ENCODE measurements at regions not wholly inside any gene's neighbourhood (a gene's known extent, or its start where the extent isn't known, plus 50 kb on each side); places are given as distances from the start of the nearest gene placed in this dataset.
A peak's percentile ranks its signal among the peaks of the same experiment; 100 is the strongest.
"Not testable (repeated sequence)": the region's sequence is repeated elsewhere in the genome, so short reads cannot be mapped to it uniquely, and the experiment has no call there.

- peak; percentile 7 for DNase-seq (ENCODE audit: low spot score)
Observed at GRCh38 chr5:158261674-158262367, 402.9 kb upstream of the CLINT1 start.

GRCh38 chr5:158256096-158256495 lies 397.2 kb upstream of the CLINT1 start:
- DNase-seq (ENCODE audit: low spot score): no peak

- DNase-seq (ENCODE audit: low spot score): no peak
Observed at GRCh38 chr5:158255609-158256008, 396.7 kb upstream of the CLINT1 start.

GRCh38 chr5:158246661-158247060 lies 387.7 kb upstream of the CLINT1 start:
- no peak for DNase-seq (ENCODE audit: low spot score)

- no peak for DNase-seq (ENCODE audit: low spot score)
Observed at GRCh38 chr5:158245513-158245912, 386.6 kb upstream of the CLINT1 start.

GRCh38 chr5:158244882-158245281 lies 385.9 kb upstream of the CLINT1 start:
- DNase-seq (ENCODE audit: low spot score): no peak

- DNase-seq (ENCODE audit: low spot score): no peak
Observed at GRCh38 chr5:158236511-158237335, 377.8 kb upstream of the CLINT1 start.

GRCh38 chr5:158235159-158235547 lies 376.2 kb upstream of the CLINT1 start:
- DNase-seq (ENCODE audit: low spot score): no peak

GRCh38 chr5:158234323-158235158 lies 375.6 kb upstream of the CLINT1 start:
- DNase-seq (ENCODE audit: low spot score): peak; percentile 36

- no peak for DNase-seq (ENCODE audit: low spot score)
Observed at GRCh38 chr5:158233735-158234322, 374.9 kb upstream of the CLINT1 start.

GRCh38 chr5:158227314-158227713 lies 368.4 kb upstream of the CLINT1 start:
- DNase-seq (ENCODE audit: low spot score): not testable (repeated sequence)

- DNase-seq (ENCODE audit: low spot score): no peak
Observed at GRCh38 chr5:158226496-158226895, 367.6 kb upstream of the CLINT1 start.

- no peak for DNase-seq (ENCODE audit: low spot score)
Observed at GRCh38 chr5:158224253-158224652, 365.3 kb upstream of the CLINT1 start.

- no peak for DNase-seq (ENCODE audit: low spot score)
Observed at GRCh38 chr5:158223054-158223600, 364.2 kb upstream of the CLINT1 start.

- DNase-seq (ENCODE audit: low spot score): no peak
Observed at GRCh38 chr5:158212917-158213316, 354.0 kb upstream of the CLINT1 start.

- DNase-seq (ENCODE audit: low spot score): no peak
Observed at GRCh38 chr5:158212237-158212636, 353.3 kb upstream of the CLINT1 start.

- no peak for DNase-seq (ENCODE audit: low spot score)
Observed at GRCh38 chr5:158209219-158209908, 350.4 kb upstream of the CLINT1 start.

GRCh38 chr5:158207733-158208132 lies 348.8 kb upstream of the CLINT1 start:
- no peak for DNase-seq (ENCODE audit: low spot score)

- no peak for DNase-seq (ENCODE audit: low spot score)
Observed at GRCh38 chr5:158205992-158206391, 347.0 kb upstream of the CLINT1 start.

GRCh38 chr5:158203261-158203660 lies 344.3 kb upstream of the CLINT1 start:
- no peak for DNase-seq (ENCODE audit: low spot score)

GRCh38 chr5:158202801-158203200 lies 343.9 kb upstream of the CLINT1 start:
- DNase-seq (ENCODE audit: low spot score): no peak
